ENCODE measurements at regions not wholly inside any gene's neighbourhood (a gene's known extent, or its start where the extent isn't known, plus 50 kb on each side); places are given as distances from the start of the nearest gene placed in this dataset.

DNA sequence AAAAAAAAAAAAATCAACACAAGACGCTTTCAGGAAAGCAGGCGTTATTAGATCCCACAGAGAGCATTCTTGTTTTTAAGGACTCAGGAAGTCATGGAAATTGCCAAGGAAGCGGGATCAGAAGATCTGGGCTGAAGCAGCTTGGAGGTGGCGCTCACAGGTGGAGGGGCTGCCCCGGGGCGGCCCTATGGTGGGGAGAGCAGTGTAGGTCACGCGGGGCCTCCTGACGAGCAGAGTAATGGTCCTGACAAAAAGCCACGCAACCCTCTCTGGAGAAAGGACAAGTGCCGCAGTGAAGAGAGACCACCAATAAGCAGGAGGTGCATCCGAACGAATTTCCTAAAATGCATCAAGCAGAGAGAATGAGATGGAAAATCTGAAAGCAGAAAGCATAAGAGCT is 407.0 kb downstream of the BRD1 start:
- 82 to 93% (median 88%) methylated on average over 13 of the region's 13 CpGs for WGBS, 5 donors
- Histone ChIP-seq H3K27ac (no peak overlapping the region), H3K9me3 (peaks cover 0 to 18% (median 12%) of the 10 kb centered on the region in 4 donors), H3K36me3 (no peaks in the 10 kb centered on the region), H3K4me3 (no peak overlapping the region), H3K4me1 (no peaks in the 10 kb centered on the region), H3K27me3 (peaks cover 0 to 24% (median 0%) of the 10 kb centered on the region in 3 donors)
- TF ChIP-seq EP300 (IDR thresholded peaks at IDR 0.05): no peak
- TF ChIP-seq, protein P1, sequence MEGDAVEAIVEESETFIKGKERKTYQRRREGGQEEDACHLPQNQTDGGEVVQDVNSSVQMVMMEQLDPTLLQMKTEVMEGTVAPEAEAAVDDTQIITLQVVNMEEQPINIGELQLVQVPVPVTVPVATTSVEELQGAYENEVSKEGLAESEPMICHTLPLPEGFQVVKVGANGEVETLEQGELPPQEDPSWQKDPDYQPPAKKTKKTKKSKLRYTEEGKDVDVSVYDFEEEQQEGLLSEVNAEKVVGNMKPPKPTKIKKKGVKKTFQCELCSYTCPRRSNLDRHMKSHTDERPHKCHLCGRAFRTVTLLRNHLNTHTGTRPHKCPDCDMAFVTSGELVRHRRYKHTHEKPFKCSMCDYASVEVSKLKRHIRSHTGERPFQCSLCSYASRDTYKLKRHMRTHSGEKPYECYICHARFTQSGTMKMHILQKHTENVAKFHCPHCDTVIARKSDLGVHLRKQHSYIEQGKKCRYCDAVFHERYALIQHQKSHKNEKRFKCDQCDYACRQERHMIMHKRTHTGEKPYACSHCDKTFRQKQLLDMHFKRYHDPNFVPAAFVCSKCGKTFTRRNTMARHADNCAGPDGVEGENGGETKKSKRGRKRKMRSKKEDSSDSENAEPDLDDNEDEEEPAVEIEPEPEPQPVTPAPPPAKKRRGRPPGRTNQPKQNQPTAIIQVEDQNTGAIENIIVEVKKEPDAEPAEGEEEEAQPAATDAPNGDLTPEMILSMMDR (IDR thresholded peaks at IDR 0.05): no peak
- DNase-seq: no peak
- intact Hi-C loops (cut with DNase I; ENCODE audit: low total_unique reads): no loop called here

- WGBS, 5 donors: 84 to 92% (median 87%) methylated on average over 6 of the region's 6 CpGs
- H3K4me1 ChIP-seq: no peaks in the 10 kb centered on the region
- H3K9me3 ChIP-seq: peaks cover 0 to 18% (median 12%) of the 10 kb centered on the region in 4 donors
- no peak overlapping the region for H3K27ac ChIP-seq
- intact Hi-C loops (cut with DNase I; ENCODE audit: low total_unique reads): no loop called here
- no peak for DNase-seq
- peaks cover 0 to 24% (median 0%) of the 10 kb centered on the region in 3 donors for H3K27me3 ChIP-seq
- TF ChIP-seq EP300 (IDR thresholded peaks at IDR 0.05) (no peak), POLR2A (IDR thresholded peaks at IDR 0.05) (no peak)
- TF ChIP-seq, protein P1 (IDR thresholded peaks at IDR 0.05): no peak
- no peaks in the 10 kb centered on the region for H3K36me3 ChIP-seq
- H3K4me3 ChIP-seq: no peak overlapping the region
These were observed 408.0 kb downstream of the BRD1 start for GRCh38 chr22:49419661-49420060.

DNA sequence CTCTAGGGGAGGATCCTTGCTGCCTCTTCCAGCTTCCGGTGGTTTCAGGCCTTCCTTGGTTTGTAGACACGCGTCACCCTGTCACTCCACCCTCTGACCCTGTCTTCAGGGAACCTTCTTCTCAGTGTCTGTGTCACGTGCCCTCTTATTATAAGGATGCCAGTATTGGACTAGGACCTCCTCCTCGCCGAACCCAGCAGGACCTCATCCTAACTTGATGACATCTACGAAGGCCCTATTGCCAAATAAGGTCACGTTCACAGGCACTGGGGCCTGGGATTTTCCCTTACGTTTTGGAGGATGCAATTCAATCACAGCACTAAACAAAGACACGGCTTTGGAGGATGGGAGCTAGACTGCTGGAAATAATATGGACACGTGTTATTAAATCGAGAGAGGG is 408.7 kb downstream of the BRD1 start:
- Histone ChIP-seq H3K27me3 (peaks cover 0 to 28% (median 0%) of the 10 kb centered on the region in 3 donors), H3K4me3 (no peak overlapping the region), H3K27ac (no peak overlapping the region), H3K4me1 (no peaks in the 10 kb centered on the region), H3K36me3 (no peaks in the 10 kb centered on the region), H3K9me3 (peaks cover 0 to 18% (median 12%) of the 10 kb centered on the region in 4 donors)
- WGBS, 5 donors: 77 to 86% (median 82%) methylated on average over 12 of the region's 12 CpGs
- DNase-seq: no peak
- TF ChIP-seq, protein P1 (IDR thresholded peaks at IDR 0.05): no peak
- no peak for TF ChIP-seq POLR2A (IDR thresholded peaks at IDR 0.05)
- TF ChIP-seq EP300 (IDR thresholded peaks at IDR 0.05): no peak
- TF ChIP-seq POLR2AphosphoS5 (IDR thresholded peaks at IDR 0.05): no peak
- intact Hi-C loops (cut with DNase I; ENCODE audit: low total_unique reads): no loop called here

GRCh38 chr22:49418341-49418894 is 409.3 kb downstream of the BRD1 start:
- Histone ChIP-seq H3K4me3 (no peak overlapping the region), H3K9me3 (peaks cover 0 to 18% (median 12%) of the 10 kb centered on the region in 4 donors), H3K27me3 (peaks cover 0 to 33% (median 0%) of the 10 kb centered on the region in 3 donors), H3K27ac (no peak overlapping the region), H3K4me1 (no peaks in the 10 kb centered on the region), H3K36me3 (no peaks in the 10 kb centered on the region)
- TF ChIP-seq EP300 (IDR thresholded peaks at IDR 0.05) (no peak), POLR2A (IDR thresholded peaks at IDR 0.05) (no peak), POLR2AphosphoS5 (IDR thresholded peaks at IDR 0.05) (no peak)
- TF ChIP-seq, protein P1 (IDR thresholded peaks at IDR 0.05): no peak
- 85 to 94% (median 86%) methylated on average over 36 to 39 of the region's 39 CpGs for WGBS, 5 donors
- no peak for DNase-seq
- intact Hi-C loops (cut with DNase I; ENCODE audit: low total_unique reads): no loop called here
